ENCODE measurements at regions not wholly inside any gene's neighbourhood (a gene's known extent, or its start where the extent isn't known, plus 50 kb on each side); places are given as distances from the start of the nearest gene placed in this dataset.
"Not testable (repeated sequence)": the region's sequence is repeated elsewhere in the genome, so short reads cannot be mapped to it uniquely, and the experiment has no call there.

DNA sequence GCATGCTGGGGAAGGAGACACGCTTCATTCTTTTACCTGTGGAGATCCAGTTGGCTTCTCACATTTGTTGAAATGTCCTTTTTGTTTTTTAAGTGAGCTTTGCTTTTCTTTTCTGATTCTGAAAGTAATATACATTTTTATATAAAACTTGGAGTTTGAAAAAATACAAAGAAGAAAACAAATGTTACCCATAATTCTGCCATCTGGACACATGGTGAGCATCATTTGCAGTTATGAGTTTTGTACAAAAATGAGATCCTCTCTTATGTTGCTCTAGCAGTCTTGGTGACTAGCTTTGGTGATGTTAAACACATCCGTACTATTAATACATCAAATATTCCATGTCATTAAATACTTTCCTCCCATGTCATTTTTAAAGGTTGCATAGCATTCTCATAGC lies 101.1 kb upstream of the OTOS start:
- intact Hi-C loops (cut with DNase I): no loop called here
- Histone ChIP-seq H3K27me3 (peaks cover 0 to 15% (median 0%) of the 10 kb centered on the region in 4 donors), H3K4me1 (peaks cover 8 to 13% (median 12%) of the 10 kb centered on the region in 4 donors), H3K4me3 (no peak overlapping the region), H3K36me3 (no peaks in the 10 kb centered on the region), H3K27ac (replicated peaks in 1 of 4) (no peak overlapping the region), H3K9me3 (no peaks in the 10 kb centered on the region)
- DNase-seq (ENCODE audit: extremely low spot score): no peak
- no peak for TF ChIP-seq EP300 (IDR thresholded peaks at IDR 0.05)
- TF ChIP-seq, protein P1, sequence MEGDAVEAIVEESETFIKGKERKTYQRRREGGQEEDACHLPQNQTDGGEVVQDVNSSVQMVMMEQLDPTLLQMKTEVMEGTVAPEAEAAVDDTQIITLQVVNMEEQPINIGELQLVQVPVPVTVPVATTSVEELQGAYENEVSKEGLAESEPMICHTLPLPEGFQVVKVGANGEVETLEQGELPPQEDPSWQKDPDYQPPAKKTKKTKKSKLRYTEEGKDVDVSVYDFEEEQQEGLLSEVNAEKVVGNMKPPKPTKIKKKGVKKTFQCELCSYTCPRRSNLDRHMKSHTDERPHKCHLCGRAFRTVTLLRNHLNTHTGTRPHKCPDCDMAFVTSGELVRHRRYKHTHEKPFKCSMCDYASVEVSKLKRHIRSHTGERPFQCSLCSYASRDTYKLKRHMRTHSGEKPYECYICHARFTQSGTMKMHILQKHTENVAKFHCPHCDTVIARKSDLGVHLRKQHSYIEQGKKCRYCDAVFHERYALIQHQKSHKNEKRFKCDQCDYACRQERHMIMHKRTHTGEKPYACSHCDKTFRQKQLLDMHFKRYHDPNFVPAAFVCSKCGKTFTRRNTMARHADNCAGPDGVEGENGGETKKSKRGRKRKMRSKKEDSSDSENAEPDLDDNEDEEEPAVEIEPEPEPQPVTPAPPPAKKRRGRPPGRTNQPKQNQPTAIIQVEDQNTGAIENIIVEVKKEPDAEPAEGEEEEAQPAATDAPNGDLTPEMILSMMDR (IDR thresholded peaks at IDR 0.05): no peak
- TF ChIP-seq POLR2A (IDR thresholded peaks at IDR 0.05; ENCODE audit: low read depth): no peak
- TF ChIP-seq POLR2AphosphoS5 (IDR thresholded peaks at IDR 0.05): no peak
- WGBS: 76% methylated on average over 2 of the region's 2 CpGs

DNA sequence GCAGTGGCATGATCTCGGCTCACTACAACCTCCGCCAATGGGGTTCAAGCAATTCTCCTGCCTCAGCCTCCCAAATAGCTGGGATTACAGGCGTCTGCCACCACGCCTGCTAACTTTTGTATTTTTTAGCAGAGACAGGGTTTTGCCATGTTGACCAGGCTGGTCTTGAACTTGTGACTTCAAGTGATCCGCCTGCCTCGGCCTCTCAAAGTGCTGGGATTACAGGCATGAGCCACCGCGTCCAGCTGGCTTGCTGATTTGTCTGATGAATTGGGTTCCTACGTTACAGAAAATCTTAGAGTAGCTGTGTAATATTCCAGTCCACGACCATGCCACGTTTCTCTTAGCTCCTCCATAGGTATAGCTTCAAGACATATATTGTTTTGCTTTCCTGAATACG lies 102.6 kb upstream of the OTOS start:
- DNase-seq (ENCODE audit: extremely low spot score): peak; percentile 60
- WGBS: 85% methylated on average over 12 of the region's 12 CpGs

DNA sequence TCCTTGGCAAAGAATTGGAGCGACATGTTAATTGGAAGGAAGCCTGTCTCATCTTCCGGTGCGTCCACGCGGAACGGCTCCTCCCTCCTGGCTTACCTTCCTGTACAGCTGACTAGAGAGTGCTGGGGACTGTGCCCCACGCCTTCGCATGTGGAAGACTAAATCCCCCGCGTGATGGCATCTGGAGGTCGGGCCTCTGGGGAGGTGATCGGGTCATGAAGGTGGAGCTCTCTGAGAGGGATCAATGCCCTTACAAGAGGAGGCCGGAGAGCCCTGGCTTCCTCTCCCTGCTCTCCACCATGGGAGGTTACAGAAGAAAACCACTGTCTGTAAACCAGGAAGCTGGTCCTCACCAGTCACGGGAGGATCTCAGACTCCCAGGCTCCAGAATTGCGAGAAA lies 104.1 kb upstream of the OTOS start:
- DNase-seq (ENCODE audit: extremely low spot score): peak; percentile 84
- H3K27ac ChIP-seq (replicated peaks in 1 of 4): no peak overlapping the region
- no peak for TF ChIP-seq POLR2AphosphoS5 (IDR thresholded peaks at IDR 0.05)
- TF ChIP-seq EP300 (IDR thresholded peaks at IDR 0.05): no peak
- TF ChIP-seq POLR2A (IDR thresholded peaks at IDR 0.05; ENCODE audit: low read depth): no peak
- TF ChIP-seq, protein P1 (IDR thresholded peaks at IDR 0.05): no peak
- intact Hi-C loops (cut with DNase I): no loop called here
- no peaks in the 10 kb centered on the region for H3K9me3 ChIP-seq
- peaks cover 0 to 38% (median 0%) of the 10 kb centered on the region in 4 donors for H3K27me3 ChIP-seq
- peaks cover 4 to 12% (median 10%) of the 10 kb centered on the region in 4 donors for H3K4me1 ChIP-seq
- no peak overlapping the region for H3K4me3 ChIP-seq
- no peaks in the 10 kb centered on the region for H3K36me3 ChIP-seq
- WGBS: 74% methylated on average over 15 of the region's 15 CpGs

More for the DNA sequence above, 102.6 kb upstream of the OTOS start:
- H3K4me1 ChIP-seq; H3K9me3 ChIP-seq; intact Hi-C loops (cut with DNase I); H3K27ac ChIP-seq (replicated peaks in 1 of 4); H3K36me3 ChIP-seq; H3K4me3 ChIP-seq: not testable (repeated sequence)
- peaks cover 0 to 29% (median 0%) of the 10 kb centered on the region in 4 donors for H3K27me3 ChIP-seq

DNA sequence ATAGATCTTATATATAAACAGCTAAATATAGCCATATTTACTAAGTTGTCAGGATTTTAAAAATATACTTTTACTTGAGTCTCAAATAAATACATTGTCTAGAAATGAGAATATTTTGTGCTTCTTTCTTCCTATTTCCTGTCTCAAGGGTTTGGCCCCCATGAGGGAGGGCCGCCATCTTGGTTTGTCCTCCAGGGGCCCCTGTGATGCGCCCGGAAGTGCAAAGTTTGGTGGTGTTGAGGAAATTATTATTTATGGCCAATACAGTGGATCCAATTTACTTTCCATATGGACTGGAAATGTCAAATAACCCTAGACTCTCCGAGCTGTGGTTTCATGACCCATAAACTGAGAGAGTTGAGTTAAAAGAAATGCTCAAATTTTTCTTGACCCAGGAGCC lies 104.7 kb upstream of the OTOS start:
- WGBS: 95% methylated on average over 4 of the region's 4 CpGs
- no peaks in the 10 kb centered on the region for H3K36me3 ChIP-seq
- no peak overlapping the region for H3K27ac ChIP-seq (replicated peaks in 1 of 4)
- DNase-seq (ENCODE audit: extremely low spot score): peak; percentile 72
- no peaks in the 10 kb centered on the region for H3K9me3 ChIP-seq
- intact Hi-C loops (cut with DNase I): no loop called here
- TF ChIP-seq EP300 (IDR thresholded peaks at IDR 0.05) (no peak), POLR2AphosphoS5 (IDR thresholded peaks at IDR 0.05) (no peak), POLR2A (IDR thresholded peaks at IDR 0.05; ENCODE audit: low read depth) (no peak)
- TF ChIP-seq, protein P1 (IDR thresholded peaks at IDR 0.05): no peak
- H3K4me3 ChIP-seq: no peak overlapping the region
- peaks cover 9 to 18% (median 11%) of the 10 kb centered on the region in 4 donors for H3K4me1 ChIP-seq
- H3K27me3 ChIP-seq: peaks cover 0 to 45% (median 0%) of the 10 kb centered on the region in 4 donors

DNA sequence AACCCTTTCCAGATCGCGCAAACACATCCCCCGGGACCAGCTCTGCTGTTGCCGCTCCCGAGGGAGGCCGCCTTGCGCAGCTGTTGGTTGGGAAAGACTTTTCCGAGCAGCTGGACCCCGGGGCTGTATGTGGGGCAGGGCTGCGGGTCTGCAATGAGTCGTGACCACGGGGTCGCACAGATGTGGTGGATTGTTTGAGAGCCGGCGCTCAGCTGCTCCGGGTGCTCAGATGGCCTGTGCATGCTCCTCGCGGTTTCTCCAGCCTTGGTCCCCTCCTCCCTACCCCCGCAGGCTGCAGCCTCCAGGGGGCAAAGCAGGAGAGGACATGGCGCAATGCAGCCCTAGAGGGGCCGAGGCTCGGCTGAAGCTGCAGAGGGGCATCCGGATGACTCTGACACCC lies 105.2 kb upstream of the OTOS start:
- Histone ChIP-seq H3K27me3 (peaks cover 0 to 48% (median 0%) of the 10 kb centered on the region in 4 donors), H3K27ac (replicated peaks in 1 of 4) (no peak overlapping the region), H3K4me1 (peaks cover 13 to 23% (median 17%) of the 10 kb centered on the region in 4 donors), H3K36me3 (no peaks in the 10 kb centered on the region), H3K9me3 (no peaks in the 10 kb centered on the region), H3K4me3 (no peak overlapping the region)
- DNase-seq (ENCODE audit: extremely low spot score): peak; percentile 72
- intact Hi-C loops (cut with DNase I): no loop called here
- 80% methylated on average over 18 of the region's 23 CpGs for WGBS
- TF ChIP-seq POLR2AphosphoS5 (IDR thresholded peaks at IDR 0.05): peak in 1 of 2 donors; percentile 42
- TF ChIP-seq, protein P1 (IDR thresholded peaks at IDR 0.05): no peak
